ENCODE measurements at regions not wholly inside any gene's neighbourhood (a gene's known extent, or its start where the extent isn't known, plus 50 kb on each side); places are given as distances from the start of the nearest gene placed in this dataset.

DNA sequence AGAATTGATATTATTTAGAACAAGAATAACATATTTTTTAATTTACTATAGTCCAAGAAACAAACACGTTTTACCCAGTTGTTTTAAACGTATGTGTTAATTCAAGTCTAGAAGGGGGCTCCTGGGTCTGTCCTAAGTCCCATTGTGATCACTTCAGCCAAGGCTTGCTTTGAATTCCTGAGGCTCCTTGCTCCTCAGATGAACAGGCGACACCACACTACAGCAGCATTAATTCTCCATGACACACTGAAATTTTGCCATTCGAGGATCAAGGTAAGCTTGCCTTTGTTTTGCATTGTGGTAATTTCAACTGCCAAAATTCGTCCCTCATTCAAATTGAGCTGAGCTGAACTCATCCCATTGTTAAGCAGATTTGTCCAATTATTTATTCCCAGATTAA lies 1442.6 kb downstream of the SLITRK5 start:
- ChIA-PET CTCF (no interaction called here), POLR2A (no interaction called here)
- H3K9me3 Mint-ChIP-seq: peaks cover 6% of the 10 kb centered on the region; the same call in 1 of the 2 replicates
- peaks cover 17% of the 10 kb centered on the region for H3K4me1 Mint-ChIP-seq
- no peak for DNase-seq (ENCODE audit: low spot score)
- peak; percentile 86 for ATAC-seq
- no peaks in the 10 kb centered on the region for H3K27me3 Mint-ChIP-seq (ENCODE audit: low read depth)
- H3K36me3 Mint-ChIP-seq: no peaks in the 10 kb centered on the region
- H3K27ac Mint-ChIP-seq: 0 out of 2 replicates have a peak overlapping the region, but pooled peaks have one; percentile 27
- peak overlapping the region; percentile 20; the same call in 1 of the 2 replicates for H3K4me3 Mint-ChIP-seq
- 0 out of 2 replicates have a peak, but pooled peaks have one; percentile 51 for TF ChIP-seq ZNF317 (CRISPR knock-in tag; IDR thresholded peaks at IDR 0.05; ENCODE audit: borderline replicate concordance, low read depth)
- TF ChIP-seq STAT6 (CRISPR knock-in tag; conservative IDR thresholded peaks at IDR 0.05; ENCODE audit: low read depth): no peak

DNA sequence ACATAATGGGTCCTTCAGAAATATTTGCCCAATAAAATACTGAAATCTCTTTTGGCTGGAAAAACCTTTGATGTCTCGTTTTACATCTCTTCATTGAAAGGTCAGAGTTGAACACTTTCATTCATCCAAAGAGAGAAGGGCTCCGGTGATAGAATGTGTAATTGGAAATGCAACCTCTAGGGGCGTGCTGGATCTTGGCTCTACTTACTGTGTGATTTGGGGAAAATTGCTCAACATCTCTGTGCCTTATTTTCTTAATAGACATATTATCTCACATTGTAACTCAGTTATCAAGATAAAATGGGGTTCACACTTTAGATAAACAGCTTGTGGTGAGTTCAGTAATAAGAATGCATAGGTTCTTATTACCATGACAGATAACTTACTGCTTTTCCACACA lies 1444.1 kb downstream of the SLITRK5 start:
- DNase-seq (ENCODE audit: low spot score): peak; percentile 17
- Mint-ChIP-seq H3K9me3 (peaks cover 3% of the 10 kb centered on the region; the same call in 1 of the 2 replicates), H3K27me3 (ENCODE audit: low read depth) (no peaks in the 10 kb centered on the region), H3K36me3 (no peaks in the 10 kb centered on the region), H3K4me3 (no peak overlapping the region), H3K4me1 (peaks cover 17% of the 10 kb centered on the region), H3K27ac (no peak overlapping the region)
- POLR2A ChIA-PET: no interaction called here
- peak; percentile 78 for ATAC-seq
- CTCF ChIA-PET: no interaction called here
- TF ChIP-seq CTCF (IDR thresholded peaks at IDR 0.05) (peak; percentile 60), ZNF416 (CRISPR knock-in tag; IDR thresholded peaks at IDR 0.05) (no peak)

DNA sequence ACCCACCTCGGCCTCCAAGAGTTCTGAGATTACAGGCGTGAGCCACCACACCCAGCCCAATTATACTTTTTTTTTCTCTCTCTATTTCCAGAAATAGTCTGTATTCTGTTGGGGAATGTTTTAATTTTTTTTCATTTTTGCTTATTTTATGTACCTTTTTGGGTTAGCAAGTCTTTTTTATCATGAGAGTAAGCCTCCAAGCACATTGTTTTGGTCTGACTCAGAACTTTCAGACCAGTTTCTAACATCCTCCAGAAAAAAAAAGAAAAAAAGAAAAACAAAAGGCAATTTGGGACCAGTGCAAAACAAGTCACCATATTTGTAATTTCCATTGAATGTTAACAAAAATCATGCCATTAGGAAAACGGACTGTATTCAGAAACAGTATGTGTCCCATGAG lies 1465.5 kb downstream of the SLITRK5 start:
- no peaks in the 10 kb centered on the region for H3K9me3 Mint-ChIP-seq
- no peak overlapping the region for H3K4me3 Mint-ChIP-seq
- ChIA-PET CTCF (no interaction called here), POLR2A (no interaction called here)
- no peak for DNase-seq (ENCODE audit: low spot score)
- H3K4me1 Mint-ChIP-seq: peaks cover 7% of the 10 kb centered on the region; the same call in 1 of the 2 replicates
- no peak for ATAC-seq
- H3K27me3 Mint-ChIP-seq (ENCODE audit: low read depth): no peaks in the 10 kb centered on the region
- no peak overlapping the region for H3K27ac Mint-ChIP-seq
- H3K36me3 Mint-ChIP-seq: no peaks in the 10 kb centered on the region
- TF ChIP-seq TEAD1 (CRISPR knock-in tag; IDR thresholded peaks at IDR 0.05): no peak
- TF ChIP-seq, protein P1, sequence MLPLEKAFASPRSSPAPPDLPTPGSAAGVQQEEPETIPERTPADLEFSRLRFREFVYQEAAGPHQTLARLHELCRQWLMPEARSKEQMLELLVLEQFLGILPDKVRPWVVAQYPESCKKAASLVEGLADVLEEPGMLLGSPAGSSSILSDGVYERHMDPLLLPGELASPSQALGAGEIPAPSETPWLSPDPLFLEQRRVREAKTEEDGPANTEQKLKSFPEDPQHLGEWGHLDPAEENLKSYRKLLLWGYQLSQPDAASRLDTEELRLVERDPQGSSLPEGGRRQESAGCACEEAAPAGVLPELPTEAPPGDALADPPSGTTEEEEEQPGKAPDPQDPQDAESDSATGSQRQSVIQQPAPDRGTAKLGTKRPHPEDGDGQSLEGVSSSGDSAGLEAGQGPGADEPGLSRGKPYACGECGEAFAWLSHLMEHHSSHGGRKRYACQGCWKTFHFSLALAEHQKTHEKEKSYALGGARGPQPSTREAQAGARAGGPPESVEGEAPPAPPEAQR (CRISPR knock-in tag; IDR thresholded peaks at IDR 0.05): no peak
- no peak for TF ChIP-seq TP53 (CRISPR knock-in tag; IDR thresholded peaks at IDR 0.05)
- TF ChIP-seq, protein P2, sequence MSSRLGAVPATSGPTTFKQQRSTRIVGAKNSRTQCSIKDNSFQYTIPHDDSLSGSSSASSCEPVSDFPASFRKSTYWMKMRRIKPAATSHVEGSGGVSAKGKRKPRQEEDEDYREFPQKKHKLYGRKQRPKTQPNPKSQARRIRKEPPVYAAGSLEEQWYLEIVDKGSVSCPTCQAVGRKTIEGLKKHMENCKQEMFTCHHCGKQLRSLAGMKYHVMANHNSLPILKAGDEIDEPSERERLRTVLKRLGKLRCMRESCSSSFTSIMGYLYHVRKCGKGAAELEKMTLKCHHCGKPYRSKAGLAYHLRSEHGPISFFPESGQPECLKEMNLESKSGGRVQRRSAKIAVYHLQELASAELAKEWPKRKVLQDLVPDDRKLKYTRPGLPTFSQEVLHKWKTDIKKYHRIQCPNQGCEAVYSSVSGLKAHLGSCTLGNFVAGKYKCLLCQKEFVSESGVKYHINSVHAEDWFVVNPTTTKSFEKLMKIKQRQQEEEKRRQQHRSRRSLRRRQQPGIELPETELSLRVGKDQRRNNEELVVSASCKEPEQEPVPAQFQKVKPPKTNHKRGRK (CRISPR knock-in tag; IDR thresholded peaks at IDR 0.05; ENCODE audit: borderline replicate concordance): no peak
- no peak for TF ChIP-seq KAT7 (CRISPR knock-in tag; IDR thresholded peaks at IDR 0.05; ENCODE audit: borderline replicate concordance)
- TF ChIP-seq JAZF1 (CRISPR knock-in tag; IDR thresholded peaks at IDR 0.05): no peak
- no peak for TF ChIP-seq MYBL2 (CRISPR knock-in tag; IDR thresholded peaks at IDR 0.05)
- TF ChIP-seq CREM (CRISPR knock-in tag; IDR thresholded peaks at IDR 0.05): no peak
- TF ChIP-seq FOXK1 (CRISPR knock-in tag; IDR thresholded peaks at IDR 0.05): no peak
- TF ChIP-seq GABPB1 (CRISPR knock-in tag; IDR thresholded peaks at IDR 0.05): no peak
- TF ChIP-seq ZNF263 (CRISPR knock-in tag; IDR thresholded peaks at IDR 0.05; ENCODE audit: low read depth): no peak
- TF ChIP-seq, protein P3, sequence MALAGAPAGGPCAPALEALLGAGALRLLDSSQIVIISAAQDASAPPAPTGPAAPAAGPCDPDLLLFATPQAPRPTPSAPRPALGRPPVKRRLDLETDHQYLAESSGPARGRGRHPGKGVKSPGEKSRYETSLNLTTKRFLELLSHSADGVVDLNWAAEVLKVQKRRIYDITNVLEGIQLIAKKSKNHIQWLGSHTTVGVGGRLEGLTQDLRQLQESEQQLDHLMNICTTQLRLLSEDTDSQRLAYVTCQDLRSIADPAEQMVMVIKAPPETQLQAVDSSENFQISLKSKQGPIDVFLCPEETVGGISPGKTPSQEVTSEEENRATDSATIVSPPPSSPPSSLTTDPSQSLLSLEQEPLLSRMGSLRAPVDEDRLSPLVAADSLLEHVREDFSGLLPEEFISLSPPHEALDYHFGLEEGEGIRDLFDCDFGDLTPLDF (CRISPR knock-in tag; IDR thresholded peaks at IDR 0.05): no peak
- TF ChIP-seq ATF2 (CRISPR knock-in tag; IDR thresholded peaks at IDR 0.05; ENCODE audit: borderline replicate concordance, low read depth): no peak
- TF ChIP-seq, protein P4, sequence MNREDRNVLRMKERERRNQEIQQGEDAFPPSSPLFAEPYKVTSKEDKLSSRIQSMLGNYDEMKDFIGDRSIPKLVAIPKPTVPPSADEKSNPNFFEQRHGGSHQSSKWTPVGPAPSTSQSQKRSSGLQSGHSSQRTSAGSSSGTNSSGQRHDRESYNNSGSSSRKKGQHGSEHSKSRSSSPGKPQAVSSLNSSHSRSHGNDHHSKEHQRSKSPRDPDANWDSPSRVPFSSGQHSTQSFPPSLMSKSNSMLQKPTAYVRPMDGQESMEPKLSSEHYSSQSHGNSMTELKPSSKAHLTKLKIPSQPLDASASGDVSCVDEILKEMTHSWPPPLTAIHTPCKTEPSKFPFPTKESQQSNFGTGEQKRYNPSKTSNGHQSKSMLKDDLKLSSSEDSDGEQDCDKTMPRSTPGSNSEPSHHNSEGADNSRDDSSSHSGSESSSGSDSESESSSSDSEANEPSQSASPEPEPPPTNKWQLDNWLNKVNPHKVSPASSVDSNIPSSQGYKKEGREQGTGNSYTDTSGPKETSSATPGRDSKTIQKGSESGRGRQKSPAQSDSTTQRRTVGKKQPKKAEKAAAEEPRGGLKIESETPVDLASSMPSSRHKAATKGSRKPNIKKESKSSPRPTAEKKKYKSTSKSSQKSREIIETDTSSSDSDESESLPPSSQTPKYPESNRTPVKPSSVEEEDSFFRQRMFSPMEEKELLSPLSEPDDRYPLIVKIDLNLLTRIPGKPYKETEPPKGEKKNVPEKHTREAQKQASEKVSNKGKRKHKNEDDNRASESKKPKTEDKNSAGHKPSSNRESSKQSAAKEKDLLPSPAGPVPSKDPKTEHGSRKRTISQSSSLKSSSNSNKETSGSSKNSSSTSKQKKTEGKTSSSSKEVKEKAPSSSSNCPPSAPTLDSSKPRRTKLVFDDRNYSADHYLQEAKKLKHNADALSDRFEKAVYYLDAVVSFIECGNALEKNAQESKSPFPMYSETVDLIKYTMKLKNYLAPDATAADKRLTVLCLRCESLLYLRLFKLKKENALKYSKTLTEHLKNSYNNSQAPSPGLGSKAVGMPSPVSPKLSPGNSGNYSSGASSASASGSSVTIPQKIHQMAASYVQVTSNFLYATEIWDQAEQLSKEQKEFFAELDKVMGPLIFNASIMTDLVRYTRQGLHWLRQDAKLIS (CRISPR knock-in tag; IDR thresholded peaks at IDR 0.05; ENCODE audit: borderline replicate concordance): no peak
